Fibroblast of mammary gland (primary cell): ENCODE measurements at regions not wholly inside any gene's neighbourhood (a gene's known extent, or its start where the extent isn't known, plus 50 kb on each side); places are given as distances from the start of the nearest gene placed in this dataset.

Experiments
- DNase-seq: peaks from one replicate; pipeline ENCODE4 v3.0.0-alpha.2; 2010; ENCODE audit warnings: low read depth
- H3K4me3 ChIP-seq: 2 replicates; pipeline ENCODE4 v1.5.1; 2011; ENCODE audit warnings: low read depth, mild to moderate bottlenecking, low read length, moderate library complexity; ENCODE audit not compliant: control insufficient read depth
- CTCF ChIP-seq: conservative IDR thresholded peaks from 2 replicates; pipeline ENCODE4 v1.5.1; 2011; ENCODE audit warnings: low read depth, low read length, inconsistent platforms; ENCODE audit not compliant: control insufficient read depth, insufficient read depth

- no peak overlapping the region for H3K4me3 ChIP-seq
- peak; percentile 49 for DNase-seq
- TF ChIP-seq CTCF, result no peak
Observed at GRCh38 chr17:71361656-71362450, 759.0 kb upstream of the SOX9 start.

GRCh38 chr17:71363661-71364060 is 757.2 kb upstream of the SOX9 start:
- no peak overlapping the region for H3K4me3 ChIP-seq
- no peak for TF ChIP-seq CTCF
- no peak for DNase-seq

GRCh38 chr17:71371809-71372208 is 749.0 kb upstream of the SOX9 start:
- no peak for DNase-seq
- TF ChIP-seq CTCF, result no peak
- no peak overlapping the region for H3K4me3 ChIP-seq

GRCh38 chr17:71375948-71376347 is 744.9 kb upstream of the SOX9 start:
- DNase-seq, result no peak
- TF ChIP-seq CTCF, result no peak
- H3K4me3 ChIP-seq, result no peak overlapping the region

GRCh38 chr17:71376933-71377332 is 743.9 kb upstream of the SOX9 start:
- no peak overlapping the region for H3K4me3 ChIP-seq
- DNase-seq, result no peak
- no peak for TF ChIP-seq CTCF

- H3K4me3 ChIP-seq, result no peak overlapping the region
- TF ChIP-seq CTCF, result no peak
- DNase-seq, result no peak
Observed at GRCh38 chr17:71378036-71378435, 742.8 kb upstream of the SOX9 start.
